HEK293 (cell line): ENCODE measurements at regions not wholly inside any gene's neighbourhood (a gene's known extent, or its start where the extent isn't known, plus 50 kb on each side); places are given as distances from the start of the nearest gene placed in this dataset.

Source experiments
- CTCF ChIA-PET: fragments of 350-600 bp; formaldehyde crosslinking; extraction: SDS; loops from one replicate; lab custom pipeline; 2021; ENCODE audit warnings: antibody characterized with exemption; lab: Yijun Ruan, JAX
- POLR2A ChIA-PET: fragments of 300-600 bp; formaldehyde crosslinking; extraction: SDS; loops from one replicate; lab custom pipeline; 2020; ENCODE audit warnings: antibody characterized with exemption, inconsistent platforms; lab: Yijun Ruan, JAX
- H3K27ac ChIP-seq: fragments of 200-500 bp; sonication (Bioruptor generic); 2 replicates; pipeline ENCODE4 v1.5.1; 2014; ENCODE audit warnings: low read depth, low read length, control low read depth, inconsistent platforms; ENCODE audit errors: extremely low read depth
- H3K36me3 ChIP-seq, 2 experiments: fragments of 200-500 bp in 1 of 2; sonication (Bioruptor generic) in 1 of 2; 1 replicate in 1 of 2; 2 replicates in 1 of 2; pipeline ENCODE4 v1.5.1; 2014 to 2017; ENCODE audit warnings: inconsistent platforms in 2 of 2, low read length in 2 of 2; ENCODE audit not compliant: control insufficient read depth in 2 of 2, insufficient read depth in 1 of 2
- H3K4me1 ChIP-seq: fragments of 200-500 bp; sonication (Bioruptor generic); 2 replicates; pipeline ENCODE4 v1.5.1; 2014; ENCODE audit warnings: mild to moderate bottlenecking, low read length, inconsistent platforms; ENCODE audit not compliant: control insufficient read depth, insufficient read depth
- H3K4me3 ChIP-seq: 2 replicates; pipeline ENCODE4 v1.5.1; 2011; ENCODE audit warnings: low read depth, mild to moderate bottlenecking, control low read depth, low read length, moderate library complexity
- H3K9me3 ChIP-seq: fragments of 200-500 bp; sonication (Bioruptor generic); 2 replicates; pipeline ENCODE4 v1.5.1; 2014; ENCODE audit warnings: low read depth, low read length, inconsistent platforms; ENCODE audit not compliant: control insufficient read depth, insufficient read depth
- AEBP2 ChIP-seq: fragments of 450-650 bp; formaldehyde crosslinking; IDR thresholded peaks from 2 replicates; pipeline ENCODE4 v1.5.1; 2016; ENCODE audit warnings: missing biosample characterization, missing genetic modification characterization, borderline replicate concordance
- KLF7 ChIP-seq: fragments of 450-650 bp; formaldehyde crosslinking; IDR thresholded peaks from 2 replicates; pipeline ENCODE4 v1.5.1; 2016; ENCODE audit warnings: missing biosample characterization, missing genetic modification characterization, borderline replicate concordance
- OVOL3 ChIP-seq: fragments of 450-650 bp; formaldehyde crosslinking; IDR thresholded peaks from 2 replicates; pipeline ENCODE4 v1.5.1; 2016; ENCODE audit warnings: missing biosample characterization, missing genetic modification characterization
- REPIN1 ChIP-seq: fragments of 450-650 bp; formaldehyde crosslinking; IDR thresholded peaks from 2 replicates; pipeline ENCODE4 v1.5.1; 2017; ENCODE audit warnings: missing biosample characterization, missing genetic modification characterization, low read depth
- SP7 ChIP-seq: fragments of 450-650 bp; formaldehyde crosslinking; IDR thresholded peaks from 2 replicates; pipeline ENCODE4 v1.5.1; 2016; ENCODE audit warnings: missing biosample characterization, missing genetic modification characterization
- ZBTB49 ChIP-seq: fragments of 450-650 bp; formaldehyde crosslinking; IDR thresholded peaks from 2 replicates; pipeline ENCODE4 v1.5.1; 2016; ENCODE audit warnings: missing biosample characterization, missing genetic modification characterization, low read depth
- ZNF138 ChIP-seq: fragments of 450-650 bp; formaldehyde crosslinking; IDR thresholded peaks from 2 replicates; pipeline ENCODE4 v1.5.1; 2016; ENCODE audit warnings: missing biosample characterization, missing genetic modification characterization, borderline replicate concordance
- ZNF155 ChIP-seq: fragments of 450-650 bp; formaldehyde crosslinking; IDR thresholded peaks from 2 replicates; pipeline ENCODE4 v1.5.1; 2016; ENCODE audit warnings: missing biosample characterization, missing genetic modification characterization
- ZNF202 ChIP-seq: fragments of 450-650 bp; formaldehyde crosslinking; IDR thresholded peaks from 2 replicates; pipeline ENCODE4 v1.5.1; 2016; ENCODE audit warnings: missing biosample characterization, missing genetic modification characterization, borderline replicate concordance
- ZNF266 ChIP-seq: fragments of 450-650 bp; formaldehyde crosslinking; IDR thresholded peaks from 2 replicates; pipeline ENCODE4 v1.5.1; 2016; ENCODE audit warnings: missing biosample characterization, missing genetic modification characterization, low read depth
- ZNF394 ChIP-seq: fragments of 450-650 bp; formaldehyde crosslinking; IDR thresholded peaks from 2 replicates; pipeline ENCODE4 v1.5.1; 2016; ENCODE audit warnings: missing biosample characterization, missing genetic modification characterization, mild to moderate bottlenecking, moderate library complexity, borderline replicate concordance
- ZNF433 ChIP-seq: fragments of 450-650 bp; formaldehyde crosslinking; IDR thresholded peaks from 2 replicates; pipeline ENCODE4 v1.5.1; 2016; ENCODE audit warnings: missing biosample characterization, missing genetic modification characterization, low read depth
- ZNF473 ChIP-seq: fragments of 450-650 bp; formaldehyde crosslinking; IDR thresholded peaks from 2 replicates; pipeline ENCODE4 v1.5.1; 2017; ENCODE audit warnings: missing biosample characterization, missing genetic modification characterization
- ZNF501 ChIP-seq: fragments of 450-650 bp; formaldehyde crosslinking; IDR thresholded peaks from 2 replicates; pipeline ENCODE4 v1.5.1; 2016; ENCODE audit warnings: missing biosample characterization, missing genetic modification characterization
- ZNF514 ChIP-seq: fragments of 450-650 bp; formaldehyde crosslinking; IDR thresholded peaks from 2 replicates; pipeline ENCODE4 v1.5.1; 2016; ENCODE audit warnings: missing biosample characterization, missing genetic modification characterization
- ZNF571 ChIP-seq: fragments of 450-650 bp; formaldehyde crosslinking; IDR thresholded peaks from 2 replicates; pipeline ENCODE4 v1.5.0; 2017; ENCODE audit warnings: missing biosample characterization, missing genetic modification characterization
- ZNF654 ChIP-seq: fragments of 450-650 bp; formaldehyde crosslinking; IDR thresholded peaks from 2 replicates; pipeline ENCODE4 v1.5.1; 2016; ENCODE audit warnings: low read depth, missing biosample characterization, missing genetic modification characterization
- ZNF664 ChIP-seq: fragments of 450-650 bp; formaldehyde crosslinking; IDR thresholded peaks from 2 replicates; pipeline ENCODE4 v1.5.1; 2016; ENCODE audit warnings: missing biosample characterization, missing genetic modification characterization
- ZNF670 ChIP-seq: fragments of 450-650 bp; formaldehyde crosslinking; IDR thresholded peaks from 2 replicates; pipeline ENCODE4 v1.5.1; 2016; ENCODE audit warnings: missing biosample characterization, missing genetic modification characterization, low read depth
- ZNF747 ChIP-seq: fragments of 450-650 bp; formaldehyde crosslinking; IDR thresholded peaks from 2 replicates; pipeline ENCODE4 v1.5.1; 2016; ENCODE audit warnings: missing biosample characterization, missing genetic modification characterization
- ZNF776 ChIP-seq: fragments of 450-650 bp; formaldehyde crosslinking; IDR thresholded peaks from 2 replicates; pipeline ENCODE4 v1.5.0; 2017; ENCODE audit warnings: missing biosample characterization, missing genetic modification characterization, borderline replicate concordance
- ZXDB ChIP-seq: fragments of 450-650 bp; formaldehyde crosslinking; IDR thresholded peaks from 2 replicates; pipeline ENCODE4 v1.5.1; 2016; ENCODE audit warnings: missing biosample characterization, missing genetic modification characterization
- TF ChIP-seq, protein P1 (sequence below): fragments of 450-650 bp; formaldehyde crosslinking; IDR thresholded peaks from 2 replicates; pipeline ENCODE4 v1.5.1; 2016; ENCODE audit warnings: missing biosample characterization, missing genetic modification characterization
- TF ChIP-seq, protein P2 (sequence below): fragments of 450-650 bp; formaldehyde crosslinking; IDR thresholded peaks from 2 replicates; pipeline ENCODE4 v1.5.1; 2016; ENCODE audit warnings: missing biosample characterization, missing genetic modification characterization

GRCh38 chr17:54157542-54157941, 334.8 kb downstream of the KIF2B start (continued):
- TF ChIP-seq, protein P1, sequence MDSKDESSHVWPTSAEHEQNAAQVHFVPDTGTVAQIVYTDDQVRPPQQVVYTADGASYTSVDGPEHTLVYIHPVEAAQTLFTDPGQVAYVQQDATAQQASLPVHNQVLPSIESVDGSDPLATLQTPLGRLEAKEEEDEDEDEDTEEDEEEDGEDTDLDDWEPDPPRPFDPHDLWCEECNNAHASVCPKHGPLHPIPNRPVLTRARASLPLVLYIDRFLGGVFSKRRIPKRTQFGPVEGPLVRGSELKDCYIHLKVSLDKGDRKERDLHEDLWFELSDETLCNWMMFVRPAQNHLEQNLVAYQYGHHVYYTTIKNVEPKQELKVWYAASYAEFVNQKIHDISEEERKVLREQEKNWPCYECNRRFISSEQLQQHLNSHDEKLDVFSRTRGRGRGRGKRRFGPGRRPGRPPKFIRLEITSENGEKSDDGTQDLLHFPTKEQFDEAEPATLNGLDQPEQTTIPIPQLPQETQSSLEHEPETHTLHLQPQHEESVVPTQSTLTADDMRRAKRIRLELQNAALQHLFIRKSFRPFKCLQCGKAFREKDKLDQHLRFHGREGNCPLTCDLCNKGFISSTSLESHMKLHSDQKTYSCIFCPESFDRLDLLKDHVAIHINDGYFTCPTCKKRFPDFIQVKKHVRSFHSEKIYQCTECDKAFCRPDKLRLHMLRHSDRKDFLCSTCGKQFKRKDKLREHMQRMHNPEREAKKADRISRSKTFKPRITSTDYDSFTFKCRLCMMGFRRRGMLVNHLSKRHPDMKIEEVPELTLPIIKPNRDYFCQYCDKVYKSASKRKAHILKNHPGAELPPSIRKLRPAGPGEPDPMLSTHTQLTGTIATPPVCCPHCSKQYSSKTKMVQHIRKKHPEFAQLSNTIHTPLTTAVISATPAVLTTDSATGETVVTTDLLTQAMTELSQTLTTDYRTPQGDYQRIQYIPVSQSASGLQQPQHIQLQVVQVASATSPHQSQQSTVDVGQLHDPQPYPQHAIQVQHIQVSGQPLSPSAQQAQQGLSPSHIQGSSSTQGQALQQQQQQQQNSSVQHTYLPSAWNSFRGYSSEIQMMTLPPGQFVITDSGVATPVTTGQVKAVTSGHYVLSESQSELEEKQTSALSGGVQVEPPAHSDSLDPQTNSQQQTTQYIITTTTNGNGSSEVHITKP (tag by site-specific recombination): no peak
- TF ChIP-seq ZXDB (tag by site-specific recombination) (no peak), AEBP2 (tag by site-specific recombination) (no peak), ZNF670 (tag by site-specific recombination) (no peak)

DNA sequence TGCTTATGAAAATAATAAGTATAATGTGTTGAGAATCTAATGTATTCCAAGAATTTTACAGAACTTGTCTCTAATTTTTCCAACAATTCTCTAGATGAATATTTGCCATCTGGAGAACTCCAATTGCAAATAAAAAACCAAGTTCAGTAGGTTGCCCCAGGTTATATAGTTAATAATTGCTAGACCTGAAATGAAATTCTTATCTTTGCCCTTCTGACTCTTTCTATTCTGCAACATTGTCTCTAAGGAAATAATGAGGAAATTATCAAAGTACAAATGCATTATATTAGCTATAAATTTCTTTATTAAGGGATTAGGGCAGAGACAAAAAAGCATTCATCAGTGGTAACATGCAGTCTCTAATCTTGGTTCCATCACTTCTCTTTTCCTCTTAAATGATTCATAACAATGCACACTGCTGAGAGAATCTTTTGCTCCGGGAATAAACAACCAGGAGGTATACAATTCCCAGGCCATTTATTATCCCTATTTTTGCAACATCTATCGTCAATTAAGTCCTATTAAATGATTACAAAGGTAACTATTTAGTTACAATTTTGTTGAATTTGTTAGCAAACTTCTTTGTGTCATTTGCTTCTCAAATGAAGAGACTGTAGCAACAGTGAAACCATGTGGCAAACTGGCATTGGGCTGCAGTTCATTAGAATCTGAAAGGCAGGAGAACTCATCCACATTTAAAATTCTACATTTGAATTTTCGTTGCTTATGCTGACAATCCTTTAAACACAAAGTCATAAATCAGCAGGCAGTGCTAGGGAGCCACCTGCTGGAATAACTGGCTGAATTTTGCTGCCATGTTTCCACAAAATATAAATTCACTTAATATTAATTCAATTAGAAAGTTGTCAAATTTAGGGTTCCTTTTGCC, 349.6 kb downstream of the KIF2B start:
- Histone ChIP-seq H3K9me3 (no peaks in the 10 kb centered on the region), H3K4me3 (no peak overlapping the region), H3K4me1 (no peaks in the 10 kb centered on the region), H3K27ac (no peak overlapping the region), H3K36me3 (no peaks in the 10 kb centered on the region)
- CTCF ChIA-PET: interaction anchor here (0.8 to 1.4 kb wide), 3 partner anchors 8 to 1140 kb away, joined by 3 to 5 read pairs (median 4); no protein-coding TSS in a partner anchor
- TF ChIP-seq ZNF202 (no peak), ZNF571 (tag by site-specific recombination) (no peak), KLF7 (tag by site-specific recombination) (no peak), ZNF664 (tag by site-specific recombination) (no peak), OVOL3 (no peak), ZBTB49 (tag by site-specific recombination) (no peak), ZNF514 (no peak), ZNF654 (tag by site-specific recombination) (peak; percentile 34), ZNF155 (tag by site-specific recombination) (no peak)
- TF ChIP-seq, all 188 proteins: peak for 1
- POLR2A ChIA-PET: no interaction called here

DNA sequence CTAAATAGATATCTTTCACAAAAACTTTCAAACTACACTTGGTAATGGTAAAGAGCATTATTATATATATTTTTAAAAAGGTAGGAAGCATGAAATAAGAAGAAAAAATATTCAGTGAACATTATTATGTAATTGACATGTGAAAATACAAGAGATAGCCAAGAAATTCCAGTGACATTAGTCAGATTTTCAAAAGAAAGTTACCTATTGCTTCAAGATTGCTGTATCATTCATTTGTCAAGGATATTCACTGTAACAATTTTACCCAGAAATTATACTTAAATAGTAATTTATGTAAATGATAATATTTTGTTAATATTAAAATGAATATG, 350.2 kb downstream of the KIF2B start:
- Histone ChIP-seq H3K9me3 (no peaks in the 10 kb centered on the region), H3K36me3 (no peaks in the 10 kb centered on the region), H3K4me3 (no peak overlapping the region), H3K27ac (no peak overlapping the region), H3K4me1 (no peaks in the 10 kb centered on the region)
- POLR2A ChIA-PET: no interaction called here
- CTCF ChIA-PET: interaction anchor here (0.8 kb wide), 1 partner anchor 718 kb away, joined by 3 read pairs; no protein-coding TSS in a partner anchor
- TF ChIP-seq ZNF433 (tag by site-specific recombination) (no peak), ZNF776 (tag by site-specific recombination) (no peak), ZNF138 (no peak), SP7 (no peak), REPIN1 (tag by site-specific recombination) (no peak), ZNF394 (no peak), KLF7 (tag by site-specific recombination) (no peak), ZNF747 (tag by site-specific recombination) (no peak), ZNF571 (tag by site-specific recombination) (no peak), ZNF473 (tag by site-specific recombination) (no peak), ZNF501 (tag by site-specific recombination) (no peak), ZNF266 (no peak), ZXDB (tag by site-specific recombination) (no peak)
- TF ChIP-seq, protein P2, sequence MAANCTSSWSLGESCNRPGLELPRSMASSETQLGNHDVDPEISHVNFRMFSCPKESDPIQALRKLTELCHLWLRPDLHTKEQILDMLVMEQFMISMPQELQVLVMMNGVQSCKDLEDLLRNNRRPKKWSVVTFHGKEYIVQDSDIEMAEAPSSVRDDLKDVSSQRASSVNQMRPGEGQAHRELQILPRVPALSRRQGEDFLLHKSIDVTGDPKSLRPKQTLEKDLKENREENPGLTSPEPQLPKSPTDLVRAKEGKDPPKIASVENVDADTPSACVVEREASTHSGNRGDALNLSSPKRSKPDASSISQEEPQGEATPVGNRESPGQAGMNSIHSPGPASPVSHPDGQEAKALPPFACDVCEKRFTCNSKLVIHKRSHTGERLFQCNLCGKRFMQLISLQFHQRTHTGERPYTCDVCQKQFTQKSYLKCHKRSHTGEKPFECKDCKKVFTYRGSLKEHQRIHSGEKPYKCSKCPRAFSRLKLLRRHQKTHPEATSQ (tag by site-specific recombination): no peak
